ENCODE measurements at regions not wholly inside any gene's neighbourhood (a gene's known extent, or its start where the extent isn't known, plus 50 kb on each side); places are given as distances from the start of the nearest gene placed in this dataset.

GRCh38 chr1:86273066-86273465, 116.5 kb upstream of the COL24A1 start:
- TF ChIP-seq, protein P1, sequence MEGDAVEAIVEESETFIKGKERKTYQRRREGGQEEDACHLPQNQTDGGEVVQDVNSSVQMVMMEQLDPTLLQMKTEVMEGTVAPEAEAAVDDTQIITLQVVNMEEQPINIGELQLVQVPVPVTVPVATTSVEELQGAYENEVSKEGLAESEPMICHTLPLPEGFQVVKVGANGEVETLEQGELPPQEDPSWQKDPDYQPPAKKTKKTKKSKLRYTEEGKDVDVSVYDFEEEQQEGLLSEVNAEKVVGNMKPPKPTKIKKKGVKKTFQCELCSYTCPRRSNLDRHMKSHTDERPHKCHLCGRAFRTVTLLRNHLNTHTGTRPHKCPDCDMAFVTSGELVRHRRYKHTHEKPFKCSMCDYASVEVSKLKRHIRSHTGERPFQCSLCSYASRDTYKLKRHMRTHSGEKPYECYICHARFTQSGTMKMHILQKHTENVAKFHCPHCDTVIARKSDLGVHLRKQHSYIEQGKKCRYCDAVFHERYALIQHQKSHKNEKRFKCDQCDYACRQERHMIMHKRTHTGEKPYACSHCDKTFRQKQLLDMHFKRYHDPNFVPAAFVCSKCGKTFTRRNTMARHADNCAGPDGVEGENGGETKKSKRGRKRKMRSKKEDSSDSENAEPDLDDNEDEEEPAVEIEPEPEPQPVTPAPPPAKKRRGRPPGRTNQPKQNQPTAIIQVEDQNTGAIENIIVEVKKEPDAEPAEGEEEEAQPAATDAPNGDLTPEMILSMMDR (conservative IDR thresholded peaks at IDR 0.05; ENCODE audit: low read length): no peak
- TF ChIP-seq EZH2phosphoT487 (IDR thresholded peaks at IDR 0.05; ENCODE audit: borderline replicate concordance, low read depth, low read length): no peak

All from OCI-LY7 (cell line).